ENCODE measurements at regions not wholly inside any gene's neighbourhood (a gene's known extent, or its start where the extent isn't known, plus 50 kb on each side); places are given as distances from the start of the nearest gene placed in this dataset.
A peak's percentile ranks its signal among the peaks of the same experiment; 100 is the strongest.

- ATAC-seq: peak; percentile 93
- TF ChIP-seq GLIS3 (CRISPR knock-in tag; IDR thresholded peaks at IDR 0.05) (no peak), RARB (CRISPR knock-in tag; IDR thresholded peaks at IDR 0.05) (no peak), CSDC2 (CRISPR knock-in tag; IDR thresholded peaks at IDR 0.05) (no peak), ZNF70 (CRISPR knock-in tag; IDR thresholded peaks at IDR 0.05) (no peak), ZNF8 (CRISPR knock-in tag; IDR thresholded peaks at IDR 0.05) (no peak), PPARA (CRISPR knock-in tag; IDR thresholded peaks at IDR 0.05; ENCODE audit: borderline replicate concordance) (no peak), ARNTL (CRISPR knock-in tag; IDR thresholded peaks at IDR 0.05; ENCODE audit: borderline replicate concordance, low read depth) (no peak), PATZ1 (CRISPR knock-in tag; IDR thresholded peaks at IDR 0.05; ENCODE audit: borderline replicate concordance) (no peak), POU6F1 (CRISPR knock-in tag; IDR thresholded peaks at IDR 0.05; ENCODE audit: borderline replicate concordance, low read depth) (no peak), SNAI2 (CRISPR knock-in tag; IDR thresholded peaks at IDR 0.05) (no peak; the same call in 1 of the 2 replicates), OSR1 (CRISPR knock-in tag; IDR thresholded peaks at IDR 0.05) (no peak), CSRNP3 (CRISPR knock-in tag; IDR thresholded peaks at IDR 0.05) (no peak), ZNF565 (CRISPR knock-in tag; conservative IDR thresholded peaks at IDR 0.05; ENCODE audit: low read depth) (no peak), CREB5 (CRISPR knock-in tag; IDR thresholded peaks at IDR 0.05; ENCODE audit: low read depth) (peak; percentile 92), ZFP3 (CRISPR knock-in tag; IDR thresholded peaks at IDR 0.05) (0 out of 2 replicates have a peak, but pooled peaks have one; percentile 33), ESRRG (CRISPR knock-in tag; IDR thresholded peaks at IDR 0.05) (no peak), TCF4 (CRISPR knock-in tag; IDR thresholded peaks at IDR 0.05; ENCODE audit: borderline replicate concordance) (no peak), BACH2 (CRISPR knock-in tag; IDR thresholded peaks at IDR 0.05; ENCODE audit: borderline replicate concordance) (no peak), ZFP30 (CRISPR knock-in tag; IDR thresholded peaks at IDR 0.05) (no peak), TSHZ2 (CRISPR knock-in tag; IDR thresholded peaks at IDR 0.05) (no peak), ISL1 (CRISPR knock-in tag; IDR thresholded peaks at IDR 0.05) (peak; percentile 65)
These were observed 621.3 kb downstream of the XIRP2 start for GRCh38 chr2:167509586-167509985.

- no peak for TF ChIP-seq PPARA (CRISPR knock-in tag; IDR thresholded peaks at IDR 0.05; ENCODE audit: borderline replicate concordance)
- no peak for TF ChIP-seq ISL1 (CRISPR knock-in tag; IDR thresholded peaks at IDR 0.05)
- no peak for TF ChIP-seq CSDC2 (CRISPR knock-in tag; IDR thresholded peaks at IDR 0.05)
- TF ChIP-seq ZNF70 (CRISPR knock-in tag; IDR thresholded peaks at IDR 0.05): no peak
- no peak for TF ChIP-seq BACH2 (CRISPR knock-in tag; IDR thresholded peaks at IDR 0.05; ENCODE audit: borderline replicate concordance)
- TF ChIP-seq TCF4 (CRISPR knock-in tag; IDR thresholded peaks at IDR 0.05; ENCODE audit: borderline replicate concordance): no peak
- TF ChIP-seq PATZ1 (CRISPR knock-in tag; IDR thresholded peaks at IDR 0.05; ENCODE audit: borderline replicate concordance): no peak
- TF ChIP-seq ESRRG (CRISPR knock-in tag; IDR thresholded peaks at IDR 0.05): no peak
- no peak for TF ChIP-seq RARB (CRISPR knock-in tag; IDR thresholded peaks at IDR 0.05)
- no peak for TF ChIP-seq ZNF565 (CRISPR knock-in tag; conservative IDR thresholded peaks at IDR 0.05; ENCODE audit: low read depth)
- TF ChIP-seq CREB5 (CRISPR knock-in tag; IDR thresholded peaks at IDR 0.05; ENCODE audit: low read depth): no peak
- TF ChIP-seq TOX (CRISPR knock-in tag; IDR thresholded peaks at IDR 0.05; ENCODE audit: borderline replicate concordance): no peak
- TF ChIP-seq TSHZ2 (CRISPR knock-in tag; IDR thresholded peaks at IDR 0.05): no peak
- no peak for TF ChIP-seq ZC3H10 (CRISPR knock-in tag; IDR thresholded peaks at IDR 0.05)
- TF ChIP-seq SNAI2 (CRISPR knock-in tag; IDR thresholded peaks at IDR 0.05): no peak
- no peak for TF ChIP-seq GLIS3 (CRISPR knock-in tag; IDR thresholded peaks at IDR 0.05)
- no peak for ATAC-seq
These were observed 620.4 kb downstream of the XIRP2 start for GRCh38 chr2:167508709-167509108.

Data from SK-N-SH treated with all-trans-retinoic acid at 6 μM for 48 hours (cell line).